Small intestine (tissue), 7 donors: ENCODE measurements at regions not wholly inside any gene's neighbourhood (a gene's known extent, or its start where the extent isn't known, plus 50 kb on each side); places are given as distances from the start of the nearest gene placed in this dataset.

Source experiments
- DNase-seq, 2 donors: peaks; one replicate each; pipeline versions ENCODE4 v3.0.0 to v3.0.0-alpha.2; 2013
- FAIRE-seq: peaks from 2 replicates; lab custom pipeline; 2012; peaks lifted over from hg19 to GRCh38; lab: Jason Lieb, UNC
- H3K27ac ChIP-seq, 3 donors: one replicate each; pipeline ENCODE4 v1.5.1; 2013; ENCODE audit warnings: low read length in 2 of 3, mild to moderate bottlenecking in 2 of 3, control low read depth in 1 of 3, inconsistent platforms in 1 of 3, low read depth in 1 of 3, moderate library complexity in 1 of 3
- H3K27me3 ChIP-seq, 3 donors: one replicate each; pipeline ENCODE4 v1.6.1; 2013; ENCODE audit warnings: low read length in 3 of 3, inconsistent platforms in 1 of 3; ENCODE audit not compliant: control insufficient read depth in 3 of 3, insufficient read depth in 3 of 3
- H3K36me3 ChIP-seq, 3 donors: one replicate each; pipeline ENCODE4 v1.6.1; 2013; ENCODE audit warnings: low read length in 3 of 3, inconsistent platforms in 1 of 3, low read depth in 1 of 3, mild to moderate bottlenecking in 1 of 3, moderate library complexity in 1 of 3; ENCODE audit not compliant: control insufficient read depth in 3 of 3, insufficient read depth in 2 of 3
- H3K4me1 ChIP-seq, 3 donors: one replicate each; pipeline ENCODE4 v1.6.1; 2013; ENCODE audit warnings: low read length in 2 of 3, inconsistent platforms in 1 of 3, low read depth in 1 of 3, mild to moderate bottlenecking in 1 of 3, moderate library complexity in 1 of 3; ENCODE audit not compliant: control insufficient read depth in 3 of 3, insufficient read depth in 2 of 3
- H3K4me3 ChIP-seq, 3 donors: one replicate each; pipeline ENCODE4 v1.5.1; 2013; ENCODE audit warnings: low read length in 3 of 3, control low read depth in 1 of 3, inconsistent platforms in 1 of 3, low read depth in 1 of 3, mild to moderate bottlenecking in 1 of 3, moderate library complexity in 1 of 3
- H3K9me3 ChIP-seq, 2 donors: one replicate each; pipeline ENCODE4 v1.6.1; 2013; ENCODE audit warnings: low read depth in 1 of 2, low read length in 1 of 2; ENCODE audit not compliant: control insufficient read depth in 2 of 2, insufficient read depth in 1 of 2
- WGBS, 3 donors: extraction: QIAGEN DNeasy Blood & Tissue Kit; methylation state at CpG; one replicate each; pipeline ENCODE4 v1.1.7; 2013; 5-methylcytosine and 5-hydroxymethylcytosine counted together
- donor health status: healthy with polysubstance abuse.
- donor health status: control.
- donor health status: control.
- donor health status: Bipolar disorder and iron deficiency.
- donor health status: healthy.

DNA sequence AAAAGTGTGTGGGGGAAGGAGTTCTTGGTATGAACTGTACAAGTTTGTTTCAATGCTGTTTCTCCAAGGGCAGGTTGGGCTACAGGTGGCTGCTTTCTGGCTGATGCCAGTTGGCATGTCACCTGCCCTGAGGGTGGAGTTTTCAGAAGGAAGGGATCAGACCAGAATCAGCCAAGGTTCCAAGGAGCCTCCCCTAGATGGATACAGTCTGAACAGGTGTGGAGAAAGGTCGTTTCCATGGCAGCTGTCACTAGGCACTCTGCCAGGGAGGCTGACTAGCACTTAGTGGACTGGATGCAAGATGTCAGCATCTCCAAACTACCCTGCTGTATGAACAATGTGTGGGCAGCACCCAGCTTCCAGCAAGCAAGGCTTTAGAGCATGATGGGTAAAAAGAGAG, 444.4 kb upstream of the HNRNPA3 start:
- Histone ChIP-seq H3K4me1 (no peaks in the 10 kb centered on the region), H3K9me3 (peaks cover 1 to 6% of the 10 kb centered on the region in 2 donors), H3K4me3 (no peak overlapping the region), H3K27ac (no peak overlapping the region), H3K27me3 (peaks cover 0 to 6% (median 0%) of the 10 kb centered on the region in 3 donors), H3K36me3 (no peaks in the 10 kb centered on the region)
- FAIRE-seq: no peak
- peak in 1 of 2 donors; percentile 44 for DNase-seq
- 0 to 51% (median 21%) methylated on average over 1 of the region's 1 CpG for WGBS, 3 donors

DNA sequence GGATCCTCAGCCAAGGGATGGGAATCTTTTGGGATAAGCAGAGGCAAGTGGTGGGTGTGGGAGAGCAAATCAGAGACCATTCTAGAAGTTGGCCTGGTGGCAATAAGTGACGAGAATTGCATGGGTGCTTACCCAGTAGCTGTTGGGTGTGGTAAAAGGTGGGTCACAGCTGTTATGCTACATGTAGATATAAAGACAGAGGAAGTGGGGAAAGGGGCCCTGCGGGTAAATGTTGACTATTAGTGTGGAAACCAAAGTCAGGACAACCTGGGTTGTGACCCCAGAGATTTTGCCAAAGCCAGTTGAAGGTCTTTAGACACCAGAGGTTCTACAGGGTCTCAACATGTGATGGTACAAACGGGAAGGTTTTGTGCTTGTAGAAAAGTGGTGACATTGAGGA, 443.6 kb upstream of the HNRNPA3 start:
- no peak overlapping the region for H3K4me3 ChIP-seq
- peaks cover 1 to 13% of the 10 kb centered on the region in 2 donors for H3K9me3 ChIP-seq
- H3K27ac ChIP-seq: no peak overlapping the region
- H3K4me1 ChIP-seq: no peaks in the 10 kb centered on the region
- no peak for DNase-seq
- peaks cover 0 to 3% (median 0%) of the 10 kb centered on the region in 3 donors for H3K27me3 ChIP-seq
- no peak for FAIRE-seq
- H3K36me3 ChIP-seq: no peaks in the 10 kb centered on the region
- 19 to 71% (median 48%) methylated on average over 3 of the region's 3 CpGs for WGBS, 3 donors

DNA sequence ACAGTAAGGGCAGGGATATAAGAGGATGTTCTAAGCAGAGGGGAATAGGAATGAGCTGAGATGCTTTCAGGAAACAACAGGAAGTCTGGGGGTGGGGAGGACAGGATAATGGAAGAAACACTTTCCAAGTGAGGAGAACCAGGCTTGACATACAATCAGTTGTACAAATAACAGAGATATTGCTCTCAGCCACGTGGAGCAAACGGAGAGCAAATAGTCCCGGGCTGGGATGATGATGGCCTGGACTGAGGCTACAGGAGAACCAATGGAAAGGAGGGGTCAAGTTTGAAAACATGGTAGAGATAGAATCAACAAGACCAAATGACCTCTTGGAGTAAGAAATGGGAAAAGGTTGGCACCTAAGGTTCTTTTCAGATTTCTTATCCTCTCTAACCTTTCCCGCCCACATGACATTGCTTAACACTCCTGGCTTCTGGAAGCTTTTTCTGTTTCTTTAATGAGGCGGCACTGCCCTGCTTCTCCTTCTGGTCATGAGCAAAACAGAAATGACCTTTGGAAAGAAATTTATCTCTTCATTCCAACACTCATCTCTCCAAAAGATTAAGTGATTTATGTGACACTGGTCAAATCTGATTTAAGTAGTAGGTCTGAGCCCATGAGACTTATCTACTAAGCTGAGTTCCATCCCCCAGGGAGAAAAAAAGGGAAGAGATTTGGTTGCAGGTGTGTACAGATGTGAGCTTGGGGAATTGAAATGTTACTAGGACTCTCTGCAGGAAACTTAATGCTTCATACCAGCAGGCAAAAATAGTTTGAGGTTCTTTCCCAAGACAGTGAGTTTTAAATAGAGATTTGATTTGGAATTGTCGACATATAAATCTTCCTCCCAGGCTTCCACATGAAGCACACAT, 442.9 kb upstream of the HNRNPA3 start:
- no peaks in the 10 kb centered on the region for H3K36me3 ChIP-seq
- DNase-seq (no peak), FAIRE-seq (no peak)
- H3K4me3 ChIP-seq: no peak overlapping the region
- H3K27me3 ChIP-seq: no peaks in the 10 kb centered on the region
- no peak overlapping the region for H3K27ac ChIP-seq
- peaks cover 1 to 13% of the 10 kb centered on the region in 2 donors for H3K9me3 ChIP-seq
- no peaks in the 10 kb centered on the region for H3K4me1 ChIP-seq
- WGBS, 3 donors: 72 to 77% (median 75%) methylated on average over 6 of the region's 6 CpGs

DNA sequence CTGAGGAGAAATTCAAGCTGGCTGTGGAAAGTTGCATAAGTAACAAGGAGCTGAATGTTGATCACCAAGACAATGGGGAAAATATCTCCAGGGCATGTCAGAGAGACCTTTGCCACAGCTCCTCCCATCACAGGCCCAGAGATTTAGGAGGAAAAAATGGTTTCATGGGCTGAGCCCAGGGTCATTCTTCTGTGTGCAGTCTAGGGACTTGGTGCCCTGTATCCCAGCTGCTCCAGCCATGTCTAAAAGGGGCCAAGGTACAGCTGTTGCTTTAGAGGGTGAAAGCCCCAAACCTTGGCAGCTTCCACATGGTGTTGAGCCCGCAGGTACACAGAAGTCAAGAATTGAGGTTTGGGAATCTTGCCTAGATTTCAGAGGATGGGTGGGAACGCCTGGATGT, 439.8 kb upstream of the HNRNPA3 start:
- FAIRE-seq: no peak
- H3K9me3 ChIP-seq: peaks cover 1 to 13% of the 10 kb centered on the region in 2 donors

DNA sequence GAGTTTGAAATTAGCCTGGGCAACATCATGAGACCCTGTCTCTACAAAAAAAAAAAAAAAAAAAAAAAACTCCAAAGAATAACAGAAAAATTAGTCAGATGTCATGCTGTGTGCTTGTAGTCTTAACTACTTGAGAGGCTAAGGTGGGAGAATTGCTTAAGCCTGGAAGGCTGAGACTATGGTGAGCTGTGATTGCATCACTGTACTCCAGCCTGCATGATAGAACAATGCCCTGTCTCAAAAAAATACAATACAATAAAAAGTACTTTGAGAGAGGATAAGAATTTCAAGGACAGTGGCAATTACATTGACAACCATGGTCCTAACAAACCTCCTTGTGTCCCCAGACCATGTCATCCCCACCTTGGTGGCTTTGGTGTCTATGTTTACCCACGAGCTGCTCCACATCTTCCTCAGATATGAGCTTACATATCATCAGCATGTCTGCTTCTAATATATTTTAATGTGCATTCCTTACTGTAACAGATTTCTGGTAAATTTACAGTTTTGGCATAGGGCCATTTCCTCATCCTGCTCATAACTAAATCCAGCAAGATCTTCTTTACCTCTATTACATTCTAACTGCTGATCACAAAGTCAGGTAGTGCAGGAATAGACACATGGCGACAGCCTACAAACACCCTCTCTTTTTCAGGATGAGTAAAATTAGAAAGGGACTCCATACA, 437.7 kb upstream of the HNRNPA3 start:
- Histone ChIP-seq H3K27me3 (no peaks in the 10 kb centered on the region), H3K4me1 (no peaks in the 10 kb centered on the region), H3K4me3 (no peak overlapping the region), H3K27ac (no peak overlapping the region), H3K36me3 (no peaks in the 10 kb centered on the region), H3K9me3 (peaks cover 1 to 13% of the 10 kb centered on the region in 2 donors)
- WGBS, 3 donors: 68 to 71% (median 71%) methylated on average over 2 of the region's 2 CpGs
- DNase-seq: no peak
- FAIRE-seq: no peak

More for the DNA sequence above, 439.8 kb upstream of the HNRNPA3 start:
- no peak overlapping the region for H3K27ac ChIP-seq
- WGBS, 3 donors: 80 to 87% (median 85%) methylated on average over 2 of the region's 2 CpGs
- no peaks in the 10 kb centered on the region for H3K4me1 ChIP-seq
- no peak for DNase-seq
- H3K36me3 ChIP-seq: no peaks in the 10 kb centered on the region
- H3K27me3 ChIP-seq: no peaks in the 10 kb centered on the region
- H3K4me3 ChIP-seq: no peak overlapping the region

DNA sequence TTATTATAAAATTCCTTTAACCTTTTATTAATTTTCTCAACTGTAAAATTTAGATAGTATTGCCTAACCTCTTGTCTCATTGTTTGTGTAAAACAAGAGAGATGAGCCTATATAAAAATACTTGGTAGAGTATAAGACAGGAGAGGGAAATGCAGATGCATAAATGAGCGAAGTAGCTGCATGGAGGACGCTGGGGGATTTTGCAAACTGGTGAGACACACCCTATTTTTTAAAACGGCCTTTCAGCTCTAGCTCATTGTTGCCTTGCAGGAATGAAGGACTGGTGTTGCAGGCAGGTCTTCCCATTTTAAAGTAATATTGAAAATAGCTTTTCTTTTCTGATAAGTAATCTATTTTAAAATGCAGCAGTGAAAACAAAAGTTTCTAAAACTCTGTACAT, 435.3 kb upstream of the HNRNPA3 start:
- no peaks in the 10 kb centered on the region for H3K36me3 ChIP-seq
- no peak overlapping the region for H3K4me3 ChIP-seq
- peaks cover 1 to 13% of the 10 kb centered on the region in 2 donors for H3K9me3 ChIP-seq
- H3K27me3 ChIP-seq: no peaks in the 10 kb centered on the region
- no peak for DNase-seq
- H3K4me1 ChIP-seq: no peaks in the 10 kb centered on the region
- 60 to 74% (median 67%) methylated on average over 3 of the region's 3 CpGs for WGBS, 3 donors
- no peak for FAIRE-seq
- no peak overlapping the region for H3K27ac ChIP-seq

DNA sequence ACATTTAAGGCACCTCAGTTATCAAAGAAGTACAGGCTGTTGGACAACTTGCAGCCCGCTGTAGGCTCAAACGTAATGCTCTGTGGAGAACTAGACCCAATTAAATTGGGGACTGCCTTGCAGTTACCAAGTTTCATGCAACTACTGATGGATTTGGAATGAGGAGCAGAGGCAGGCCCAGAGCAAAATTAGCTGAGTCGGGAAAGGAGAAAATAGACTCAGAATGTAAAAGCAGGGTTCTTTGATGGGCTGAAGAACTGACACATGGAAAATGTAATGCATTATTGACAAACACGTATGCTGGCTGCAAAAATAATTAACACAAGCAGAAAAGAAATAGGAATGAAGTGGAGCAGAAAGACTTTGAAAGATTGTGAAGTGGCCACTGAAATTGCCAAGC, 432.7 kb upstream of the HNRNPA3 start:
- Histone ChIP-seq H3K9me3 (no peaks in the 10 kb centered on the region), H3K36me3 (no peaks in the 10 kb centered on the region), H3K4me1 (no peaks in the 10 kb centered on the region), H3K27me3 (peaks cover 0 to 4% (median 0%) of the 10 kb centered on the region in 3 donors), H3K27ac (no peak overlapping the region), H3K4me3 (no peak overlapping the region)
- no peak for FAIRE-seq
- WGBS, 3 donors: 92 to 94% (median 93%) methylated on average over 4 of the region's 4 CpGs
- no peak for DNase-seq

DNA sequence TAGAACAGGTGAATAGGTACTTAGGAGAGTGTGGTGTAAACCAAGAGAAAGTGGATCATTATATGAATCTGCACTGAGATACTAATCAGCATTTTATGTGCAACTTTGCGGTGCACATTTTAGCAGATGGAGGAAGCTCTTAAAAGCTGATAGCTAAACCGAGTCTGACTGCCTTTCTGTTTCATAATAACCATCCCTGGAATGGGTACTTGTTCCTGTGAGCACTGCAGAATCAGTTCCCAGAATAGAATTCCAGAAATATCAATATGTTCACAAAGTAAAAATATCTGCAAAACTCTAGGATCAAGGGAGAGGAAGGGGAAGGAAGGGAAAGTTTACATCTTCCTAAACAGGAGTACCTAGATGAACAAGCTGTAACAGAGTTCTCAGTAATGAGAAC, 432.2 kb upstream of the HNRNPA3 start:
- FAIRE-seq (no peak), DNase-seq (no peak)
- Histone ChIP-seq H3K36me3 (no peaks in the 10 kb centered on the region), H3K4me1 (no peaks in the 10 kb centered on the region), H3K9me3 (no peaks in the 10 kb centered on the region), H3K4me3 (no peak overlapping the region), H3K27me3 (peaks cover 0 to 4% (median 0%) of the 10 kb centered on the region in 3 donors), H3K27ac (no peak overlapping the region)
- 75 to 83% (median 80%) methylated on average over 2 of the region's 2 CpGs for WGBS, 3 donors
